ENCODE measurements at regions not wholly inside any gene's neighbourhood (a gene's known extent, or its start where the extent isn't known, plus 50 kb on each side); places are given as distances from the start of the nearest gene placed in this dataset.
A peak's percentile ranks its signal among the peaks of the same experiment; 100 is the strongest.

DNA sequence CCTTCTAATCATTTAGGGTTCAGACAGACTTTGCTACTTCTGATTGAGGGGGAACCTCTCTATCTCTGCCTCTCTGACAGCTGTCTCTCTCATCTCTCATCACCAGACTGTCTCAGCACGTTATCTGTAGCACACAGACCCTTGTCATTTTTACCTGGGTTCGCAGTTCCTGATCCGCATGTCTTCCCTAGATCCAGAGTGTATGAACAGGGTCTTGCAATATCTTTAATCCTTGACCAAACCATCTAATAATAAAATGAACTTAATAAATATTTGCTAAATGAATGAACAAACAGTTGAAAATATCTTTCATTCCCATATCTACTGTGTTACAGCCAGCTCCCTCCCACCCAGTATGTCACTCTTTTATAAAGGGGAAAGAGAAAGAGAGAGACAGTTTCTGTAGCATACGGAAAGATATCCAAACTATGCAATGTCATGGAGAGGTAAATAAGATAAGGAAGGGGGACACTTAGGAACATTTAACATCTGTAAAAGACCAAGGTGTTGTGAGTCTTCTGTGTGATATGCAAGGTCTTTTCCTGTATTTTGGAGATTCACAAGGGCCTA, 507.6 kb downstream of the SUCLG1 start (continued):
- TF ChIP-seq ZBTB49 (CRISPR knock-in tag; IDR thresholded peaks at IDR 0.05; ENCODE audit: borderline replicate concordance): no peak
- TF ChIP-seq MEIS2 (IDR thresholded peaks at IDR 0.05; ENCODE audit: partially characterized antibody): peak; percentile 99
- TF ChIP-seq NFE2 (IDR thresholded peaks at IDR 0.05; ENCODE audit: low read depth): peak; percentile 82
- peak; percentile 92 for TF ChIP-seq STAT5A (IDR thresholded peaks at IDR 0.05; ENCODE audit: borderline replicate concordance, low read length)
- TF ChIP-seq ZKSCAN3 (CRISPR knock-in tag; IDR thresholded peaks at IDR 0.05): no peak
- no peak for TF ChIP-seq ARID3B (CRISPR knock-in tag; IDR thresholded peaks at IDR 0.05; ENCODE audit: borderline replicate concordance)
- TF ChIP-seq ZBTB1 (CRISPR knock-in tag; IDR thresholded peaks at IDR 0.05; ENCODE audit: borderline replicate concordance, low read depth): no peak
- TF ChIP-seq DACH1 (IDR thresholded peaks at IDR 0.05; ENCODE audit: partially characterized antibody): peak; percentile 81
- peak; percentile 13 for TF ChIP-seq PHF20 (IDR thresholded peaks at IDR 0.05; ENCODE audit: partially characterized antibody)
- no peak for TF ChIP-seq CBFB (CRISPR knock-in tag; IDR thresholded peaks at IDR 0.05)
- TF ChIP-seq, protein P1, sequence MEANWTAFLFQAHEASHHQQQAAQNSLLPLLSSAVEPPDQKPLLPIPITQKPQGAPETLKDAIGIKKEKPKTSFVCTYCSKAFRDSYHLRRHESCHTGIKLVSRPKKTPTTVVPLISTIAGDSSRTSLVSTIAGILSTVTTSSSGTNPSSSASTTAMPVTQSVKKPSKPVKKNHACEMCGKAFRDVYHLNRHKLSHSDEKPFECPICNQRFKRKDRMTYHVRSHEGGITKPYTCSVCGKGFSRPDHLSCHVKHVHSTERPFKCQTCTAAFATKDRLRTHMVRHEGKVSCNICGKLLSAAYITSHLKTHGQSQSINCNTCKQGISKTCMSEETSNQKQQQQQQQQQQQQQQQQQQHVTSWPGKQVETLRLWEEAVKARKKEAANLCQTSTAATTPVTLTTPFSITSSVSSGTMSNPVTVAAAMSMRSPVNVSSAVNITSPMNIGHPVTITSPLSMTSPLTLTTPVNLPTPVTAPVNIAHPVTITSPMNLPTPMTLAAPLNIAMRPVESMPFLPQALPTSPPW (CRISPR knock-in tag; IDR thresholded peaks at IDR 0.05): 0 out of 2 replicates have a peak, but pooled peaks have one; percentile 23
- TF ChIP-seq RBM39 (optimal IDR thresholded peaks at IDR 0.05; ENCODE audit: low read depth, low read length): no peak
- TF ChIP-seq SMAD4 (CRISPR knock-in tag; conservative IDR thresholded peaks at IDR 0.05): peak; percentile 87
- peak; percentile 98 for TF ChIP-seq NCOR1 (IDR thresholded peaks at IDR 0.05)
- TF ChIP-seq, protein P2, sequence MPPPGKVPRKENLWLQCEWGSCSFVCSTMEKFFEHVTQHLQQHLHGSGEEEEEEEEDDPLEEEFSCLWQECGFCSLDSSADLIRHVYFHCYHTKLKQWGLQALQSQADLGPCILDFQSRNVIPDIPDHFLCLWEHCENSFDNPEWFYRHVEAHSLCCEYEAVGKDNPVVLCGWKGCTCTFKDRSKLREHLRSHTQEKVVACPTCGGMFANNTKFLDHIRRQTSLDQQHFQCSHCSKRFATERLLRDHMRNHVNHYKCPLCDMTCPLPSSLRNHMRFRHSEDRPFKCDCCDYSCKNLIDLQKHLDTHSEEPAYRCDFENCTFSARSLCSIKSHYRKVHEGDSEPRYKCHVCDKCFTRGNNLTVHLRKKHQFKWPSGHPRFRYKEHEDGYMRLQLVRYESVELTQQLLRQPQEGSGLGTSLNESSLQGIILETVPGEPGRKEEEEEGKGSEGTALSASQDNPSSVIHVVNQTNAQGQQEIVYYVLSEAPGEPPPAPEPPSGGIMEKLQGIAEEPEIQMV (tag; conservative IDR thresholded peaks at IDR 0.05; ENCODE audit: low read depth): no peak
- TF ChIP-seq ZNF764 (CRISPR knock-in tag; IDR thresholded peaks at IDR 0.05; ENCODE audit: low read depth): no peak
- peak; percentile 94 to 97 for TF ChIP-seq TRIM24 (IDR thresholded peaks at IDR 0.05)
- TF ChIP-seq ZBTB2 (IDR thresholded peaks at IDR 0.05): peak; percentile 75; the same call in 1 of the 2 replicates
- TF ChIP-seq ARHGAP35 (IDR thresholded peaks at IDR 0.05; ENCODE audit: partially characterized antibody): peak; percentile 74
- peak; percentile 96 for TF ChIP-seq CCNT2 (IDR thresholded peaks at IDR 0.05; ENCODE audit: borderline replicate concordance, extremely low read depth, insufficient read length, low read depth, low read length)
